ENCODE measurements at regions not wholly inside any gene's neighbourhood (a gene's known extent, or its start where the extent isn't known, plus 50 kb on each side); places are given as distances from the start of the nearest gene placed in this dataset.

DNA sequence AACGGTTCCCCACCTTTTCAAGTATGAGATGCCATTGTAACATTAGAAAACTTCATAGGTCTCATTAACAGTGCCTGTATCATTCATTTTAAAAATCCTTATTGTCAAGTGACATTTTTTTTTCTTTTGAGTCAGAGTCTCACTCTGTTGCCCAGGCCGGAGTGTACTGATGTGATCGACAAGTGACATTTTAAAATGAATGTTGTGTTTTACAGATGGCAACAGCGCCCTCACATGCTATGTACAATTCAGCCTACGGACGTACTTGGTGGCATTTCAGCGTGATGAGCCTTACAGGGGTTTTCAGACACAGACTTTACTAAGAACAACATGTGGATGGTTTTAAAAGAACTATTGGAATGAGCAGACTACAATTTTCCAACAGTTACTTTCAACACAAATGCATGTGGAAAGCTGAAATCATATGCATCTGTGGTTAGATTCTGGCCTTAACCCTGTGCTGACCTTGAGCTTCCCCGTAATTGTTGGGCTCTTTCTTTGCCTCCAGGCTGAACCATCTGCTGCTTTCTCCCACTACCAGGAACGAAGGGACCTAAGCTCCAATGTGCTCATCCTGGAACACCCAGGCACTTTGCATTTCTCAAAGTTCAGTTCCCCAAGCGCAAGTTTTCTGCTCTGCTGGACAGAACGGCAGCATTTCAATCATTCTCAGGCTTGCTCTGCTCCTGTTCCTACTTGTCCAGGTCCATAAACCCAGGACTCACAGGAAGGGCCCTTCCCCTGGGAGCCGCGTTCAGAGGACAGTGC is 119.9 kb upstream of the NDUFV2 start:
- no peak for TF ChIP-seq EZH2phosphoT487 (IDR thresholded peaks at IDR 0.05; ENCODE audit: borderline replicate concordance, low read length)
- TF ChIP-seq, protein P1, sequence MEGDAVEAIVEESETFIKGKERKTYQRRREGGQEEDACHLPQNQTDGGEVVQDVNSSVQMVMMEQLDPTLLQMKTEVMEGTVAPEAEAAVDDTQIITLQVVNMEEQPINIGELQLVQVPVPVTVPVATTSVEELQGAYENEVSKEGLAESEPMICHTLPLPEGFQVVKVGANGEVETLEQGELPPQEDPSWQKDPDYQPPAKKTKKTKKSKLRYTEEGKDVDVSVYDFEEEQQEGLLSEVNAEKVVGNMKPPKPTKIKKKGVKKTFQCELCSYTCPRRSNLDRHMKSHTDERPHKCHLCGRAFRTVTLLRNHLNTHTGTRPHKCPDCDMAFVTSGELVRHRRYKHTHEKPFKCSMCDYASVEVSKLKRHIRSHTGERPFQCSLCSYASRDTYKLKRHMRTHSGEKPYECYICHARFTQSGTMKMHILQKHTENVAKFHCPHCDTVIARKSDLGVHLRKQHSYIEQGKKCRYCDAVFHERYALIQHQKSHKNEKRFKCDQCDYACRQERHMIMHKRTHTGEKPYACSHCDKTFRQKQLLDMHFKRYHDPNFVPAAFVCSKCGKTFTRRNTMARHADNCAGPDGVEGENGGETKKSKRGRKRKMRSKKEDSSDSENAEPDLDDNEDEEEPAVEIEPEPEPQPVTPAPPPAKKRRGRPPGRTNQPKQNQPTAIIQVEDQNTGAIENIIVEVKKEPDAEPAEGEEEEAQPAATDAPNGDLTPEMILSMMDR (IDR thresholded peaks at IDR 0.05; ENCODE audit: low read depth, low read length, poor library complexity, severe bottlenecking) = peak; percentile 76
